Ishikawa (cell line): ENCODE measurements at regions not wholly inside any gene's neighbourhood (a gene's known extent, or its start where the extent isn't known, plus 50 kb on each side); places are given as distances from the start of the nearest gene placed in this dataset.

ENCODE experiments used
- CEBPB ChIP-seq: IDR thresholded peaks from 2 replicates; pipeline ENCODE4 v1.6.1; 2012
- CREB1 ChIP-seq: IDR thresholded peaks from 2 replicates; pipeline ENCODE4 v1.6.1; 2012; ENCODE audit warnings: low read depth
- EGR1 ChIP-seq: IDR thresholded peaks from 2 replicates; pipeline ENCODE4 v1.6.1; 2012
- EP300 ChIP-seq: IDR thresholded peaks from 2 replicates; pipeline ENCODE4 v1.6.1; 2012; ENCODE audit warnings: borderline replicate concordance
- FOXM1 ChIP-seq: IDR thresholded peaks from 2 replicates; pipeline ENCODE4 v1.6.1; 2012; ENCODE audit warnings: low read depth, borderline replicate concordance
- MAX ChIP-seq: IDR thresholded peaks from 2 replicates; pipeline ENCODE4 v1.6.1; 2012
- NFIC ChIP-seq: IDR thresholded peaks from 2 replicates; pipeline ENCODE4 v1.6.1; 2012
- RAD21 ChIP-seq: IDR thresholded peaks from 2 replicates; pipeline ENCODE4 v1.6.1; 2012; ENCODE audit warnings: low read depth
- REST ChIP-seq: IDR thresholded peaks from 2 replicates; pipeline ENCODE4 v1.6.1; 2012; ENCODE audit warnings: low read depth, mild to moderate bottlenecking
- TAF1 ChIP-seq: IDR thresholded peaks from 2 replicates; pipeline ENCODE4 v1.6.1; 2012; ENCODE audit warnings: low read depth, mild to moderate bottlenecking
- TCF12 ChIP-seq: IDR thresholded peaks from 2 replicates; pipeline ENCODE4 v1.6.1; 2012; ENCODE audit warnings: low read depth
- TEAD4 ChIP-seq: IDR thresholded peaks from 2 replicates; pipeline ENCODE4 v1.6.1; 2012
- USF1 ChIP-seq: IDR thresholded peaks from 2 replicates; pipeline ENCODE4 v1.6.1; 2012
- YY1 ChIP-seq: IDR thresholded peaks from 2 replicates; pipeline ENCODE4 v1.6.1; 2012; ENCODE audit warnings: low read depth
- ZBTB7A ChIP-seq: IDR thresholded peaks from 2 replicates; pipeline ENCODE4 v1.6.1; 2012; ENCODE audit warnings: low read depth

- TF ChIP-seq MAX = no peak
- no peak for TF ChIP-seq ZBTB7A
- TF ChIP-seq REST = no peak
- no peak for TF ChIP-seq TCF12
- TF ChIP-seq RAD21 = no peak
Observed at GRCh38 chr3:24545887-24546286, 51.2 kb upstream of the THRB start.

- no peak for TF ChIP-seq YY1
- TF ChIP-seq RAD21 = no peak
- TF ChIP-seq CREB1 = no peak
- no peak for TF ChIP-seq CEBPB
- TF ChIP-seq MAX = no peak
- TF ChIP-seq EP300 = no peak
- TF ChIP-seq FOXM1 = no peak
- TF ChIP-seq EGR1 = no peak
- TF ChIP-seq TCF12 = no peak
- no peak for TF ChIP-seq USF1
- no peak for TF ChIP-seq NFIC
- no peak for TF ChIP-seq TEAD4
- TF ChIP-seq TAF1 = no peak
Observed at GRCh38 chr3:24548278-24548677, 53.6 kb upstream of the THRB start.

GRCh38 chr3:24550588-24550987 lies 55.9 kb upstream of the THRB start:
- TF ChIP-seq MAX (no peak), EP300 (no peak), CEBPB (no peak), TEAD4 (no peak), TCF12 (no peak), YY1 (no peak), REST (no peak), CREB1 (no peak), RAD21 (no peak), TAF1 (no peak), EGR1 (no peak), NFIC (no peak), FOXM1 (no peak), USF1 (no peak), ZBTB7A (no peak)

GRCh38 chr3:24551626-24552025 lies 57.0 kb upstream of the THRB start:
- TF ChIP-seq NFIC (no peak), TEAD4 (no peak), YY1 (no peak), RAD21 (no peak)

- TF ChIP-seq CREB1 (no peak), CEBPB (no peak), MAX (no peak), EGR1 (no peak), TAF1 (no peak), REST (no peak), TCF12 (no peak)
Observed at GRCh38 chr3:24562895-24563294, 68.2 kb upstream of the THRB start.
